Liver (tissue), 8 donors: ENCODE measurements at regions not wholly inside any gene's neighbourhood (a gene's known extent, or its start where the extent isn't known, plus 50 kb on each side); places are given as distances from the start of the nearest gene placed in this dataset.

Source experiments
- DNase-seq: peaks from one replicate; pipeline ENCODE4 v3.0.0-alpha.2; 2017; ENCODE audit warnings: low spot score
- H3K27ac ChIP-seq, 2 donors: one replicate each; pipeline ENCODE4 v1.7.0; 2013; ENCODE audit warnings: inconsistent platforms in 2 of 2, low read length in 2 of 2, control low read depth in 1 of 2, low read depth in 1 of 2, mild to moderate bottlenecking in 1 of 2
- H3K27me3 ChIP-seq, 4 donors: one replicate each; pipeline versions ENCODE4 v1.6.1 to v1.7.0; 2013; ENCODE audit warnings: low read length in 3 of 4, inconsistent platforms in 1 of 4, mild to moderate bottlenecking in 1 of 4, moderate library complexity in 1 of 4; ENCODE audit not compliant: control insufficient read depth in 4 of 4, insufficient read depth in 4 of 4
- H3K36me3 ChIP-seq, 4 donors: one replicate each; pipeline versions ENCODE4 v1.6.1 to v1.7.0; 2013; ENCODE audit warnings: low read length in 3 of 4, mild to moderate bottlenecking in 3 of 4, low read depth in 1 of 4, moderate library complexity in 1 of 4; ENCODE audit not compliant: control insufficient read depth in 4 of 4, insufficient read depth in 3 of 4
- H3K4me1 ChIP-seq, 4 donors: one replicate each; pipeline versions ENCODE4 v1.6.1 to v1.7.0; 2013; ENCODE audit warnings: low read length in 3 of 4, mild to moderate bottlenecking in 3 of 4, moderate library complexity in 1 of 4; ENCODE audit not compliant: control insufficient read depth in 4 of 4, insufficient read depth in 4 of 4
- H3K4me3 ChIP-seq, 3 donors: one replicate each; pipeline versions ENCODE4 v1.6.1 to v1.7.0; 2013; ENCODE audit warnings: low read length in 3 of 3, control low read depth in 1 of 3, low read depth in 1 of 3, mild to moderate bottlenecking in 1 of 3
- H3K9ac ChIP-seq, 2 donors: one replicate each; pipeline ENCODE4 v1.7.0; 2013; ENCODE audit warnings: low read length in 2 of 2, mild to moderate bottlenecking in 2 of 2, moderate library complexity in 2 of 2, control low read depth in 1 of 2, low read depth in 1 of 2
- H3K9me3 ChIP-seq, 4 donors: one replicate each; pipeline versions ENCODE4 v1.6.1 to v1.7.0; 2013; ENCODE audit warnings: low read length in 3 of 4; ENCODE audit not compliant: control insufficient read depth in 4 of 4
- ATF3 ChIP-seq: IDR thresholded peaks from 2 replicates; pipeline ENCODE4 v1.6.1; 2016; ENCODE audit warnings: antibody characterized with exemption
- EGR1 ChIP-seq, 2 donors: IDR thresholded peaks; 2 replicates each; pipeline ENCODE4 v1.6.1; 2016 to 2018; ENCODE audit warnings: antibody characterized with exemption in 2 of 2, low read depth in 2 of 2
- FOXA2 ChIP-seq: IDR thresholded peaks from 2 replicates; pipeline ENCODE4 v1.6.1; 2016; ENCODE audit warnings: antibody characterized with exemption
- GABPA ChIP-seq, 2 donors: IDR thresholded peaks in 1 of 2; conservative IDR thresholded peaks in 1 of 2; 2 replicates each; pipeline ENCODE4 v1.6.1; 2016; ENCODE audit warnings: antibody characterized with exemption in 2 of 2, mild to moderate bottlenecking in 1 of 2, moderate library complexity in 1 of 2
- HNF4G ChIP-seq: IDR thresholded peaks from 2 replicates; pipeline ENCODE4 v1.6.1; 2016; ENCODE audit warnings: antibody characterized with exemption
- RAD21 ChIP-seq, 2 donors: IDR thresholded peaks; 2 replicates each; pipeline ENCODE4 v1.6.1; 2016; ENCODE audit warnings: antibody characterized with exemption in 2 of 2, mild to moderate bottlenecking in 2 of 2
- RXRA ChIP-seq, 2 donors: IDR thresholded peaks; 2 replicates each; pipeline ENCODE4 v1.6.1; 2017 to 2018; ENCODE audit warnings: antibody characterized with exemption in 2 of 2, mild to moderate bottlenecking in 1 of 2
- YY1 ChIP-seq: IDR thresholded peaks from 2 replicates; pipeline ENCODE4 v1.6.1; 2016; ENCODE audit warnings: antibody characterized with exemption, mild to moderate bottlenecking
- WGBS: extraction: QIAGEN DNeasy Blood & Tissue Kit; methylation state at CpG from one replicate; pipeline ENCODE4 v1.1.7; 2013; 5-methylcytosine and 5-hydroxymethylcytosine counted together
- TF ChIP-seq, protein P1 (sequence below): fragments of 150-350 bp; IDR thresholded peaks from 2 replicates; pipeline ENCODE4 v1.5.1; 2017; ENCODE audit warnings: improper control_type of control experiment, low read depth, low read length; ENCODE audit not compliant: missing input control
- TF ChIP-seq, protein P2 (sequence below): IDR thresholded peaks from 2 replicates; pipeline ENCODE4 v1.6.1; 2016; ENCODE audit warnings: antibody characterized with exemption
- TF ChIP-seq, protein P3 (sequence below): IDR thresholded peaks from 2 replicates; pipeline ENCODE4 v1.6.1; 2016; ENCODE audit warnings: antibody characterized with exemption
- donor health status: healthy.
- donor health status: healthy.
- donor health status: healthy.
- donor health status: healthy.
- donor health status: healthy.

- no peak overlapping the region for H3K4me3 ChIP-seq
- no peaks in the 10 kb centered on the region for H3K36me3 ChIP-seq
- no peak overlapping the region for H3K27ac ChIP-seq
- TF ChIP-seq ATF3: no peak
- no peak for TF ChIP-seq GABPA (IDR thresholded peaks at IDR 0.05 in 1 of 2, conservative IDR thresholded peaks at IDR 0.05 in 1 of 2)
- no peak for TF ChIP-seq RAD21 (IDR thresholded peaks at IDR 0.05)
- TF ChIP-seq, protein P1, sequence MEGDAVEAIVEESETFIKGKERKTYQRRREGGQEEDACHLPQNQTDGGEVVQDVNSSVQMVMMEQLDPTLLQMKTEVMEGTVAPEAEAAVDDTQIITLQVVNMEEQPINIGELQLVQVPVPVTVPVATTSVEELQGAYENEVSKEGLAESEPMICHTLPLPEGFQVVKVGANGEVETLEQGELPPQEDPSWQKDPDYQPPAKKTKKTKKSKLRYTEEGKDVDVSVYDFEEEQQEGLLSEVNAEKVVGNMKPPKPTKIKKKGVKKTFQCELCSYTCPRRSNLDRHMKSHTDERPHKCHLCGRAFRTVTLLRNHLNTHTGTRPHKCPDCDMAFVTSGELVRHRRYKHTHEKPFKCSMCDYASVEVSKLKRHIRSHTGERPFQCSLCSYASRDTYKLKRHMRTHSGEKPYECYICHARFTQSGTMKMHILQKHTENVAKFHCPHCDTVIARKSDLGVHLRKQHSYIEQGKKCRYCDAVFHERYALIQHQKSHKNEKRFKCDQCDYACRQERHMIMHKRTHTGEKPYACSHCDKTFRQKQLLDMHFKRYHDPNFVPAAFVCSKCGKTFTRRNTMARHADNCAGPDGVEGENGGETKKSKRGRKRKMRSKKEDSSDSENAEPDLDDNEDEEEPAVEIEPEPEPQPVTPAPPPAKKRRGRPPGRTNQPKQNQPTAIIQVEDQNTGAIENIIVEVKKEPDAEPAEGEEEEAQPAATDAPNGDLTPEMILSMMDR: no peak
- no peak for TF ChIP-seq FOXA2
- no peak for TF ChIP-seq HNF4G
- TF ChIP-seq, protein P2, sequence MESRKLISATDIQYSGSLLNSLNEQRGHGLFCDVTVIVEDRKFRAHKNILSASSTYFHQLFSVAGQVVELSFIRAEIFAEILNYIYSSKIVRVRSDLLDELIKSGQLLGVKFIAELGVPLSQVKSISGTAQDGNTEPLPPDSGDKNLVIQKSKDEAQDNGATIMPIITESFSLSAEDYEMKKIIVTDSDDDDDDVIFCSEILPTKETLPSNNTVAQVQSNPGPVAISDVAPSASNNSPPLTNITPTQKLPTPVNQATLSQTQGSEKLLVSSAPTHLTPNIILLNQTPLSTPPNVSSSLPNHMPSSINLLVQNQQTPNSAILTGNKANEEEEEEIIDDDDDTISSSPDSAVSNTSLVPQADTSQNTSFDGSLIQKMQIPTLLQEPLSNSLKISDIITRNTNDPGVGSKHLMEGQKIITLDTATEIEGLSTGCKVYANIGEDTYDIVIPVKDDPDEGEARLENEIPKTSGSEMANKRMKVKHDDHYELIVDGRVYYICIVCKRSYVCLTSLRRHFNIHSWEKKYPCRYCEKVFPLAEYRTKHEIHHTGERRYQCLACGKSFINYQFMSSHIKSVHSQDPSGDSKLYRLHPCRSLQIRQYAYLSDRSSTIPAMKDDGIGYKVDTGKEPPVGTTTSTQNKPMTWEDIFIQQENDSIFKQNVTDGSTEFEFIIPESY: no peak
- no peak for TF ChIP-seq RXRA (IDR thresholded peaks at IDR 0.05)
- TF ChIP-seq, protein P3, sequence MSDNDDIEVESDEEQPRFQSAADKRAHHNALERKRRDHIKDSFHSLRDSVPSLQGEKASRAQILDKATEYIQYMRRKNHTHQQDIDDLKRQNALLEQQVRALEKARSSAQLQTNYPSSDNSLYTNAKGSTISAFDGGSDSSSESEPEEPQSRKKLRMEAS: no peak
- H3K4me1 ChIP-seq: peaks cover 0 to 2% (median under 1%) of the 10 kb centered on the region in 4 donors
- no peaks in the 10 kb centered on the region for H3K9me3 ChIP-seq
- no peak overlapping the region for H3K9ac ChIP-seq
- DNase-seq: no peak
- H3K27me3 ChIP-seq: no peaks in the 10 kb centered on the region
Observed at GRCh38 chr1:98328855-98329254, 332.7 kb upstream of the SNX7 start.

DNA sequence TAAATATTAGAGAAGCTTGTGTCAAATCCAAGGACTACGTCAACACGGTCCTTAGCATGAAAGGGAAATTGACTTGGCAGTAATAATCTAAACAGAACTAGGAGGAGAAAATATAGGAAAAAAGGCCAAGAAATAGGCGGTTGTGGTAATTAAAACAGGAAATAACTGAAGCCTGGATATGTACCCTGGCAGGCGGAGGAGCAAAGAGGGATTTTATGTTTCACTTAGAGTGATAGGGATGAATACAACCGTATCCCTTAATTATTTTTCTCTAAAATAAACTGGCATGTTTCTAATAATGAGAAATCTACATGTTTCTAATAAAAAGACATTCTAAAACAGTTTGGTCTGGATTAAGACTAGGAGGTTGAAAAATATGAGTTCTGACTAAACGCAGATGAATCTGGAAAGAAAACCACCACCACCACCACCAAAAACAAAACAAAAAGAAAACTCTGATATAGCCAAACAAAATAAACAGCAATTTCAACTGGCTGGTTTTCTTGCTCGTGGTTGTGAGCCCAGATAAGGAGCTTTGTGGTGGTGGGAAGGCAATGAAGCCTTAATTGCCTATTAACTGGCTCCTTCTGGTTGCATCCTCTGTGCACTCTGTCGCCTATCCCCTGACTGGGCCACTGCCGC, 334.2 kb upstream of the SNX7 start:
- Histone ChIP-seq H3K27me3 (no peaks in the 10 kb centered on the region), H3K9me3 (no peaks in the 10 kb centered on the region), H3K9ac (no peak overlapping the region), H3K36me3 (no peaks in the 10 kb centered on the region), H3K4me1 (peaks cover 0 to 2% (median under 1%) of the 10 kb centered on the region in 4 donors), H3K4me3 (no peak overlapping the region), H3K27ac (no peak overlapping the region)
- no peak for DNase-seq
- TF ChIP-seq, protein P2: no peak
- TF ChIP-seq YY1 (no peak), EGR1 (IDR thresholded peaks at IDR 0.05; ENCODE audit: low read depth in 2 of 2) (no peak), HNF4G (no peak), GABPA (IDR thresholded peaks at IDR 0.05 in 1 of 2, conservative IDR thresholded peaks at IDR 0.05 in 1 of 2) (no peak)
- TF ChIP-seq, protein P3: no peak
- 73% methylated on average over 9 of the region's 9 CpGs for WGBS
